ENCODE measurements at regions not wholly inside any gene's neighbourhood (a gene's known extent, or its start where the extent isn't known, plus 50 kb on each side); places are given as distances from the start of the nearest gene placed in this dataset.
"Not testable (repeated sequence)": the region's sequence is repeated elsewhere in the genome, so short reads cannot be mapped to it uniquely, and the experiment has no call there.

GRCh38 chr2:129828792-129829191 lies 150.7 kb upstream of the RAB6C start:
- H3K4me1 ChIP-seq (ENCODE audit: insufficient read depth, low read length, poor library complexity, severe bottlenecking): no peaks in the 10 kb centered on the region
- ChIA-PET POLR2A (ENCODE audit: low non-redundant PET) (no interaction called here), CTCF (no interaction called here)
- BruUV-seq (replicated peaks): no TSS peak
- TF ChIP-seq CTCF (conservative IDR thresholded peaks at IDR 0.05; ENCODE audit: low read depth, low read length): no peak
- TF ChIP-seq EZH2 (IDR thresholded peaks at IDR 0.05; ENCODE audit: borderline replicate concordance, low read depth, low read length, poor library complexity, severe bottlenecking): no peak
- no peak for DNase-seq (ENCODE audit: low spot score)
- no peak overlapping the region for H3K27ac ChIP-seq (ENCODE audit: low read depth, low read length, poor library complexity, severe bottlenecking)
- H3K4me3 ChIP-seq (ENCODE audit: low read depth, low read length, poor library complexity, severe bottlenecking): no peak overlapping the region
- intact Hi-C loops (cut with micrococcal nuclease; ENCODE audit: unreplicated experiment): no loop called here
- no peaks in the 10 kb centered on the region for H3K27me3 ChIP-seq (replicated peaks; ENCODE audit: insufficient read depth, low read depth, low read length, poor library complexity)
- H3K36me3 ChIP-seq (ENCODE audit: insufficient read depth, low read length, poor library complexity, severe bottlenecking): no peaks in the 10 kb centered on the region
- peaks cover 13% of the 10 kb centered on the region for H3K9me3 ChIP-seq (ENCODE audit: low read depth, low read length, poor library complexity, severe bottlenecking)

- no peaks in the 10 kb centered on the region for H3K27me3 ChIP-seq (replicated peaks; ENCODE audit: insufficient read depth, low read depth, low read length, poor library complexity)
- no peaks in the 10 kb centered on the region for H3K4me1 ChIP-seq (ENCODE audit: insufficient read depth, low read length, poor library complexity, severe bottlenecking)
- ChIA-PET POLR2A (ENCODE audit: low non-redundant PET) (no interaction called here), CTCF (no interaction called here)
- H3K27ac ChIP-seq (ENCODE audit: low read depth, low read length, poor library complexity, severe bottlenecking): no peak overlapping the region
- TF ChIP-seq CTCF (conservative IDR thresholded peaks at IDR 0.05; ENCODE audit: low read depth, low read length) (no peak), EZH2 (IDR thresholded peaks at IDR 0.05; ENCODE audit: borderline replicate concordance, low read depth, low read length, poor library complexity, severe bottlenecking) (no peak)
- H3K4me3 ChIP-seq (ENCODE audit: low read depth, low read length, poor library complexity, severe bottlenecking): no peak overlapping the region
- H3K36me3 ChIP-seq (ENCODE audit: insufficient read depth, low read length, poor library complexity, severe bottlenecking): no peaks in the 10 kb centered on the region
- intact Hi-C loops (cut with micrococcal nuclease; ENCODE audit: unreplicated experiment): no loop called here
- peaks cover 13% of the 10 kb centered on the region for H3K9me3 ChIP-seq (ENCODE audit: low read depth, low read length, poor library complexity, severe bottlenecking)
- no peak for DNase-seq (ENCODE audit: low spot score)
- no TSS peak for BruUV-seq (replicated peaks)
Measured at GRCh38 chr2:129829588-129829987, 149.9 kb upstream of the RAB6C start.

GRCh38 chr2:129831018-129831417 lies 148.4 kb upstream of the RAB6C start:
- ChIA-PET POLR2A (ENCODE audit: low non-redundant PET) (no interaction called here), CTCF (no interaction called here)
- no peaks in the 10 kb centered on the region for H3K36me3 ChIP-seq (ENCODE audit: insufficient read depth, low read length, poor library complexity, severe bottlenecking)
- H3K27me3 ChIP-seq (replicated peaks; ENCODE audit: insufficient read depth, low read depth, low read length, poor library complexity): no peaks in the 10 kb centered on the region
- DNase-seq (ENCODE audit: low spot score): no peak
- intact Hi-C loops (cut with micrococcal nuclease; ENCODE audit: unreplicated experiment): no loop called here
- H3K27ac ChIP-seq (ENCODE audit: low read depth, low read length, poor library complexity, severe bottlenecking): no peak overlapping the region
- H3K4me1 ChIP-seq (ENCODE audit: insufficient read depth, low read length, poor library complexity, severe bottlenecking): no peaks in the 10 kb centered on the region
- TF ChIP-seq CTCF (conservative IDR thresholded peaks at IDR 0.05; ENCODE audit: low read depth, low read length): no peak
- peaks cover 13% of the 10 kb centered on the region for H3K9me3 ChIP-seq (ENCODE audit: low read depth, low read length, poor library complexity, severe bottlenecking)
- no peak overlapping the region for H3K4me3 ChIP-seq (ENCODE audit: low read depth, low read length, poor library complexity, severe bottlenecking)
- BruUV-seq (replicated peaks): no TSS peak

DNA sequence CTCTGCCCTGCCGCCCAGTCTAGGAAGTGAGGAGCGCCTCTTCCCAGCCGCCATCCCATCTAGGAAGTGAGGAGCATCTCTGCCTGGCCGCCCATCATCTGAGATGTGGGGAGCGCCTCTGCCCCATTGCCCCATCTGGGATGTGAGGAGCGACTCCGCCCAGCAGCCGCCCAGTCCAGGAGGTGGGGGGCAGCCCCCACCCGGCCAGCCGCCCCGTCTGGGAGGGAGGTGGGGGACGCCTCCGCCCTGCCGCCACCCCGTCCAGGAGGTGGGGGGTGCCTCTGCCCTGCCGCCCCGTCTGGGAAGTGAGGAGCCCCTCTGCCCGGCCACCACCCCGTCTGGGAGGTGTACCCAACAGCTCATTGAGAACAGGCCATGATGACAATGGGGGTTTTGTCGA lies 146.0 kb upstream of the RAB6C start:
- H3K4me1 ChIP-seq (ENCODE audit: insufficient read depth, low read length, poor library complexity, severe bottlenecking); H3K4me3 ChIP-seq (ENCODE audit: low read depth, low read length, poor library complexity, severe bottlenecking); H3K27me3 ChIP-seq (replicated peaks; ENCODE audit: insufficient read depth, low read depth, low read length, poor library complexity); CTCF ChIA-PET; BruUV-seq (replicated peaks); intact Hi-C loops (cut with micrococcal nuclease; ENCODE audit: unreplicated experiment); DNase-seq (ENCODE audit: low spot score); H3K27ac ChIP-seq (ENCODE audit: low read depth, low read length, poor library complexity, severe bottlenecking); H3K36me3 ChIP-seq (ENCODE audit: insufficient read depth, low read length, poor library complexity, severe bottlenecking); POLR2A ChIA-PET (ENCODE audit: low non-redundant PET): not testable (repeated sequence)
- peaks cover 13% of the 10 kb centered on the region for H3K9me3 ChIP-seq (ENCODE audit: low read depth, low read length, poor library complexity, severe bottlenecking)

Data from A673 (cell line).